ENCODE measurements at regions not wholly inside any gene's neighbourhood (a gene's known extent, or its start where the extent isn't known, plus 50 kb on each side); places are given as distances from the start of the nearest gene placed in this dataset.

- no peak for DNase-seq (ENCODE audit: low read depth)
Measured at GRCh38 chr9:118751077-118751847, 618.0 kb downstream of the BRINP1 start.

- no peak for DNase-seq (ENCODE audit: low read depth)
Measured at GRCh38 chr9:118751848-118752223, 617.4 kb downstream of the BRINP1 start.

GRCh38 chr9:118761016-118761790 is 608.0 kb downstream of the BRINP1 start:
- DNase-seq (ENCODE audit: low read depth): no peak

GRCh38 chr9:118767571-118767970 is 601.7 kb downstream of the BRINP1 start:
- DNase-seq (ENCODE audit: low read depth): no peak

GRCh38 chr9:118782790-118783463 is 586.3 kb downstream of the BRINP1 start:
- no peak for DNase-seq (ENCODE audit: low read depth)

GRCh38 chr9:118784033-118784432 is 585.2 kb downstream of the BRINP1 start:
- DNase-seq (ENCODE audit: low read depth): no peak

GRCh38 chr9:118785456-118785855 is 583.8 kb downstream of the BRINP1 start:
- DNase-seq (ENCODE audit: low read depth): no peak

- no peak for DNase-seq (ENCODE audit: low read depth)
Measured at GRCh38 chr9:118786877-118787276, 582.4 kb downstream of the BRINP1 start.

GRCh38 chr9:118809160-118809625 is 560.0 kb downstream of the BRINP1 start:
- DNase-seq (ENCODE audit: low read depth): no peak

GRCh38 chr9:118829334-118829733 is 539.9 kb downstream of the BRINP1 start:
- DNase-seq (ENCODE audit: low read depth): peak; percentile 7

GRCh38 chr9:118832371-118832770 is 536.9 kb downstream of the BRINP1 start:
- no peak for DNase-seq (ENCODE audit: low read depth)

GRCh38 chr9:118836891-118837290 is 532.3 kb downstream of the BRINP1 start:
- DNase-seq (ENCODE audit: low read depth): no peak

GRCh38 chr9:118871531-118871930 is 497.7 kb downstream of the BRINP1 start:
- no peak for DNase-seq (ENCODE audit: low read depth)

- DNase-seq (ENCODE audit: low read depth): peak; percentile 77
Measured at GRCh38 chr9:118882684-118883083, 486.6 kb downstream of the BRINP1 start.

GRCh38 chr9:118883411-118883810 is 485.8 kb downstream of the BRINP1 start:
- DNase-seq (ENCODE audit: low read depth): no peak

- DNase-seq (ENCODE audit: low read depth): no peak
Measured at GRCh38 chr9:118891213-118891612, 478.0 kb downstream of the BRINP1 start.

GRCh38 chr9:118896324-118897000 is 472.8 kb downstream of the BRINP1 start:
- DNase-seq (ENCODE audit: low read depth): peak; percentile 1

- no peak for DNase-seq (ENCODE audit: low read depth)
Measured at GRCh38 chr9:118918180-118918579, 451.1 kb downstream of the BRINP1 start.

- DNase-seq (ENCODE audit: low read depth): no peak
Measured at GRCh38 chr9:118928722-118929121, 440.5 kb downstream of the BRINP1 start.

GRCh38 chr9:118929287-118929686 is 439.9 kb downstream of the BRINP1 start:
- peak; percentile 77 for DNase-seq (ENCODE audit: low read depth)

GRCh38 chr9:118931941-118932340 is 437.3 kb downstream of the BRINP1 start:
- DNase-seq (ENCODE audit: low read depth): no peak

- no peak for DNase-seq (ENCODE audit: low read depth)
Measured at GRCh38 chr9:118938581-118938980, 430.7 kb downstream of the BRINP1 start.

Measured in amniotic epithelial cell (primary cell).